Liver (tissue), 3 donors: ENCODE measurements at regions not wholly inside any gene's neighbourhood (a gene's known extent, or its start where the extent isn't known, plus 50 kb on each side); places are given as distances from the start of the nearest gene placed in this dataset.

Source experiments
- ATF3 ChIP-seq: IDR thresholded peaks from 2 replicates; pipeline ENCODE4 v1.6.1; 2016; ENCODE audit warnings: antibody characterized with exemption
- CTCF ChIP-seq: fragments of 150-350 bp; IDR thresholded peaks from 2 replicates; pipeline ENCODE4 v1.5.1; 2017; ENCODE audit warnings: improper control_type of control experiment, low read depth, low read length; ENCODE audit not compliant: missing input control
- EGR1 ChIP-seq, 2 donors: IDR thresholded peaks; 2 replicates each; pipeline ENCODE4 v1.6.1; 2016 to 2018; ENCODE audit warnings: antibody characterized with exemption in 2 of 2, low read depth in 2 of 2
- FOXA1 ChIP-seq: IDR thresholded peaks from 2 replicates; pipeline ENCODE4 v1.6.1; 2016; ENCODE audit warnings: antibody characterized with exemption
- JUND ChIP-seq, 2 donors: IDR thresholded peaks; 2 replicates each; pipeline ENCODE4 v1.6.1; 2016; ENCODE audit warnings: antibody characterized with exemption in 2 of 2
- MAX ChIP-seq: IDR thresholded peaks from 2 replicates; pipeline ENCODE4 v1.6.1; 2016; ENCODE audit warnings: antibody characterized with exemption
- RAD21 ChIP-seq, 2 donors: IDR thresholded peaks; 2 replicates each; pipeline ENCODE4 v1.6.1; 2016; ENCODE audit warnings: antibody characterized with exemption in 2 of 2, mild to moderate bottlenecking in 2 of 2
- TAF1 ChIP-seq: conservative IDR thresholded peaks from 2 replicates; pipeline ENCODE4 v1.6.1; 2016; ENCODE audit warnings: antibody characterized with exemption, mild to moderate bottlenecking
- YY1 ChIP-seq: IDR thresholded peaks from 2 replicates; pipeline ENCODE4 v1.6.1; 2016; ENCODE audit warnings: antibody characterized with exemption, mild to moderate bottlenecking
- ZBTB33 ChIP-seq: IDR thresholded peaks from 2 replicates; pipeline ENCODE4 v1.6.1; 2016; ENCODE audit warnings: antibody characterized with exemption
- donor health status: healthy.
- donor health status: healthy.

GRCh38 chr20:56173438-56173837, 75.1 kb upstream of the MC3R start:
- TF ChIP-seq CTCF (no peak), JUND (IDR thresholded peaks at IDR 0.05) (no peak), YY1 (no peak), RAD21 (IDR thresholded peaks at IDR 0.05) (no peak), EGR1 (IDR thresholded peaks at IDR 0.05; ENCODE audit: low read depth in 2 of 2) (no peak), FOXA1 (no peak), ZBTB33 (no peak), TAF1 (no peak), ATF3 (no peak), MAX (no peak)
